ENCODE measurements at regions not wholly inside any gene's neighbourhood (a gene's known extent, or its start where the extent isn't known, plus 50 kb on each side); places are given as distances from the start of the nearest gene placed in this dataset.

DNA sequence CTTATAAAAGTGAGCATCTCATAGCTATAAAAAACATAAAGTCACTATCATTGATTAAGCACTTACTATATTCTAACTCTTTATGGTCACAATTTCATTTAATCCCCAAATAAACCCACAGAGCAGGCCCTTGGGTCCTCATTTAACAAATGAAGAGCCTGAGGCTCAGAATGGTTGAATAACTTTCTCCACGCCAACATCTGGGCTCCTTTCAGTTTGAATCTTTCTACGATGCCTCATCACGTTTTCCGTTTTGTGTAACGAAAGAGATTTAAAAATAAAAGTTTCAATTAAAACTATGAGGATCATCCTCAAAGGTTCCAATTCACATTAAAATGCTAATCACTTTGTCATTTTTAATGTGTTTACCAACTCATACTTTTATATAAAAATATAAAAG is 74.2 kb upstream of the ADAMTS18 start:
- no peak for TF ChIP-seq POLR2A (IDR thresholded peaks at IDR 0.05)
- TF ChIP-seq EP300 (IDR thresholded peaks at IDR 0.05) = no peak
- TF ChIP-seq CTCF (IDR thresholded peaks at IDR 0.05) = no peak
